ENCODE measurements at regions not wholly inside any gene's neighbourhood (a gene's known extent, or its start where the extent isn't known, plus 50 kb on each side); places are given as distances from the start of the nearest gene placed in this dataset.

DNA sequence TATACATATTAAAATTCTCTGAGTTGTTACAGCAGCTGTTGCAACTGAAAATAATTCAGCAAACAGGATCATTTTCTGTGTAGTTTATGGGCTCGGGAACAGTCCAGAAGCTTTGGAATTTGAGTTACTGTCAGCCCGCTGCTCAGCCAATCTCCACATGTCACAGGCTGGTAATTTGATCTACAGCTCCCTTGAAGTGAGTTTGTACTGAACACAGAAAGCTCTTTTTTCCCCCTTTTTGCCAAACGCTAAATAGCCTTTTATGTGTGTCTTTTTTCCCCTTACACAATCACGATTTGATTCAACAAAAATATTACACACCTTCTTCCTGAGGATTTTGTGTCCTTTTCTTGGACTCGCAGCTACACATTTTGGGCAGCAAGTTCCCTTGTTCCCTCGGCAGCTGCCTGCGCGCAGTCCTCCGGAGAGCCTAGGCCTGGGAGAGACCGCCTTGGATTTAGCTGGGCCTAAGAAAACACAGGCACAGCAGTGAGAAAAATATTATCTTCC, 371.4 kb downstream of the KCNRG start:
- peaks cover 5% of the 10 kb centered on the region for H3K4me1 ChIP-seq
- H3K27ac ChIP-seq: peak overlapping the region; percentile 45
- no peak overlapping the region for H3K4me3 ChIP-seq
- no peaks in the 10 kb centered on the region for H3K9me3 ChIP-seq
- no peaks in the 10 kb centered on the region for H3K36me3 ChIP-seq
- DNase-seq (ENCODE audit: extremely low spot score in 2 of 2): no peak
- intact Hi-C loops (cut with DNase I): no loop called here
- H3K27me3 ChIP-seq: no peaks in the 10 kb centered on the region
- TF ChIP-seq, protein P1, sequence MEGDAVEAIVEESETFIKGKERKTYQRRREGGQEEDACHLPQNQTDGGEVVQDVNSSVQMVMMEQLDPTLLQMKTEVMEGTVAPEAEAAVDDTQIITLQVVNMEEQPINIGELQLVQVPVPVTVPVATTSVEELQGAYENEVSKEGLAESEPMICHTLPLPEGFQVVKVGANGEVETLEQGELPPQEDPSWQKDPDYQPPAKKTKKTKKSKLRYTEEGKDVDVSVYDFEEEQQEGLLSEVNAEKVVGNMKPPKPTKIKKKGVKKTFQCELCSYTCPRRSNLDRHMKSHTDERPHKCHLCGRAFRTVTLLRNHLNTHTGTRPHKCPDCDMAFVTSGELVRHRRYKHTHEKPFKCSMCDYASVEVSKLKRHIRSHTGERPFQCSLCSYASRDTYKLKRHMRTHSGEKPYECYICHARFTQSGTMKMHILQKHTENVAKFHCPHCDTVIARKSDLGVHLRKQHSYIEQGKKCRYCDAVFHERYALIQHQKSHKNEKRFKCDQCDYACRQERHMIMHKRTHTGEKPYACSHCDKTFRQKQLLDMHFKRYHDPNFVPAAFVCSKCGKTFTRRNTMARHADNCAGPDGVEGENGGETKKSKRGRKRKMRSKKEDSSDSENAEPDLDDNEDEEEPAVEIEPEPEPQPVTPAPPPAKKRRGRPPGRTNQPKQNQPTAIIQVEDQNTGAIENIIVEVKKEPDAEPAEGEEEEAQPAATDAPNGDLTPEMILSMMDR (IDR thresholded peaks at IDR 0.05): no peak
- no peak for TF ChIP-seq POLR2A (IDR thresholded peaks at IDR 0.05)
- TF ChIP-seq POLR2AphosphoS5 (IDR thresholded peaks at IDR 0.05; ENCODE audit: insufficient read depth in 1 of 2, low read depth in 1 of 2): no peak

- intact Hi-C loops (cut with DNase I): no loop called here
- peak overlapping the region; percentile 45 for H3K27ac ChIP-seq
- TF ChIP-seq POLR2AphosphoS5 (IDR thresholded peaks at IDR 0.05; ENCODE audit: insufficient read depth in 1 of 2, low read depth in 1 of 2) (no peak), POLR2A (IDR thresholded peaks at IDR 0.05) (no peak)
- TF ChIP-seq, protein P1 (IDR thresholded peaks at IDR 0.05): no peak
These were observed 371.9 kb downstream of the KCNRG start for GRCh38 chr13:50387051-50387581.

GRCh38 chr13:50388481-50388880, 373.2 kb downstream of the KCNRG start:
- intact Hi-C loops (cut with DNase I): no loop called here
- no peaks in the 10 kb centered on the region for H3K9me3 ChIP-seq
- DNase-seq (ENCODE audit: extremely low spot score in 2 of 2): no peak
- H3K36me3 ChIP-seq: no peaks in the 10 kb centered on the region
- no peak overlapping the region for H3K4me3 ChIP-seq
- H3K4me1 ChIP-seq: peaks cover 5% of the 10 kb centered on the region
- H3K27me3 ChIP-seq: no peaks in the 10 kb centered on the region
- no peak overlapping the region for H3K27ac ChIP-seq
- TF ChIP-seq, protein P1 (IDR thresholded peaks at IDR 0.05): no peak
- TF ChIP-seq POLR2A (IDR thresholded peaks at IDR 0.05) (no peak), POLR2AphosphoS5 (IDR thresholded peaks at IDR 0.05; ENCODE audit: insufficient read depth in 1 of 2, low read depth in 1 of 2) (no peak)

More at GRCh38 chr13:50387051-50387581, 371.9 kb downstream of the KCNRG start:
- DNase-seq (ENCODE audit: extremely low spot score in 2 of 2): no peak
- peaks cover 5% of the 10 kb centered on the region for H3K4me1 ChIP-seq
- no peaks in the 10 kb centered on the region for H3K27me3 ChIP-seq
- no peaks in the 10 kb centered on the region for H3K36me3 ChIP-seq
- H3K4me3 ChIP-seq: no peak overlapping the region
- no peaks in the 10 kb centered on the region for H3K9me3 ChIP-seq

- Histone ChIP-seq H3K9me3 (no peaks in the 10 kb centered on the region), H3K4me1 (peaks cover 5% of the 10 kb centered on the region), H3K27me3 (no peaks in the 10 kb centered on the region), H3K27ac (no peak overlapping the region), H3K4me3 (no peak overlapping the region), H3K36me3 (no peaks in the 10 kb centered on the region)
- DNase-seq (ENCODE audit: extremely low spot score in 2 of 2): no peak
- TF ChIP-seq POLR2AphosphoS5 (IDR thresholded peaks at IDR 0.05; ENCODE audit: insufficient read depth in 1 of 2, low read depth in 1 of 2) (no peak), POLR2A (IDR thresholded peaks at IDR 0.05) (no peak)
- TF ChIP-seq, protein P1 (IDR thresholded peaks at IDR 0.05): no peak
- intact Hi-C loops (cut with DNase I): no loop called here
These were observed 374.5 kb downstream of the KCNRG start for GRCh38 chr13:50389726-50390125.

- intact Hi-C loops (cut with DNase I): no loop called here
- H3K36me3 ChIP-seq: no peaks in the 10 kb centered on the region
- no peak overlapping the region for H3K27ac ChIP-seq
- H3K9me3 ChIP-seq: no peaks in the 10 kb centered on the region
- no peak overlapping the region for H3K4me3 ChIP-seq
- peaks cover 5% of the 10 kb centered on the region for H3K4me1 ChIP-seq
- DNase-seq (ENCODE audit: extremely low spot score in 2 of 2): no peak
- TF ChIP-seq, protein P1 (IDR thresholded peaks at IDR 0.05): no peak
- TF ChIP-seq POLR2AphosphoS5 (IDR thresholded peaks at IDR 0.05; ENCODE audit: insufficient read depth in 1 of 2, low read depth in 1 of 2): no peak
- H3K27me3 ChIP-seq: no peaks in the 10 kb centered on the region
These were observed 375.4 kb downstream of the KCNRG start for GRCh38 chr13:50390503-50391248.

Measured in vagina (tissue), 2 donors.